A549 (cell line): ENCODE measurements at regions not wholly inside any gene's neighbourhood (a gene's known extent, or its start where the extent isn't known, plus 50 kb on each side); places are given as distances from the start of the nearest gene placed in this dataset.

Source experiments
- ATAC-seq, 2 experiments: fragments of 200-7000 bp in 1 of 2; fragments of >200 bp in 1 of 2; cut with Nextera tagmentation in 1 of 2; cut with Tn5 transposase in 1 of 2; 3 replicates each; pipeline versions ENCODE4 v1.8.0 to v1.9.1; 2018 to 2020; ENCODE audit warnings: mild to moderate bottlenecking in 1 of 2, moderate library complexity in 1 of 2
- CTCF ChIA-PET: fragments of 300-600 bp; sonication (Branson Sonifier 250); formaldehyde crosslinking; extraction: SDS; loops from one replicate; lab custom pipeline; 2021; ENCODE audit warnings: antibody characterized with exemption, inconsistent platforms; lab: Yijun Ruan, JAX
- POLR2A ChIA-PET: fragments of 350-600 bp; formaldehyde crosslinking; extraction: SDS; loops from one replicate; lab custom pipeline; 2021; ENCODE audit warnings: antibody characterized with exemption, inconsistent platforms; lab: Yijun Ruan, JAX
- DNase-seq, 2 experiments: peaks; one replicate each; pipeline versions ENCODE4 v3.0.0 to v3.0.0-alpha.2; 2011 to 2016; ENCODE audit warnings: low read depth in 1 of 2, low spot score in 1 of 2
- FAIRE-seq: peaks from 2 replicates; lab custom pipeline; 2011; peaks lifted over from hg19 to GRCh38; lab: Jason Lieb, UNC
- H3K27ac ChIP-seq, 2 experiments: fragments of >200 bp; sonication (Bioruptor Twin); formaldehyde crosslinking; 3 replicates each; pipeline ENCODE4 v1.5.1; 2016 to 2017
- H3K4me1 ChIP-seq: fragments of >200 bp; sonication (Bioruptor Twin); formaldehyde crosslinking; 3 replicates; pipeline ENCODE4 v1.6.1; 2016
- H3K4me2 ChIP-seq: fragments of >200 bp; sonication (Bioruptor Twin); formaldehyde crosslinking; 3 replicates; pipeline ENCODE4 v1.6.1; 2016
- H3K4me3 ChIP-seq: fragments of >200 bp; sonication (Bioruptor Twin); formaldehyde crosslinking; 3 replicates; pipeline ENCODE4 v1.5.1; 2016
- H3K9me3 ChIP-seq: fragments of >200 bp; sonication (Bioruptor Twin); formaldehyde crosslinking; 3 replicates; pipeline ENCODE4 v1.6.1; 2016
- CBX8 ChIP-seq: fragments of 200-600 bp; sonication (generic); IDR thresholded peaks from 2 replicates; pipeline ENCODE4 v1.6.1; 2016
- CEBPB ChIP-seq, 2 experiments: fragments of >200 bp in 1 of 2; sonication (Bioruptor Twin) in 1 of 2; formaldehyde crosslinking in 1 of 2; IDR thresholded peaks; 2 replicates each; pipeline ENCODE4 v1.6.1; 2012 to 2016
- CHD2 ChIP-seq: fragments of 150-350 bp; IDR thresholded peaks from 2 replicates; pipeline ENCODE4 v1.6.1; 2014; ENCODE audit warnings: low read length; ENCODE audit not compliant: partially characterized antibody
- ESRRA ChIP-seq: fragments of 150-350 bp; IDR thresholded peaks from 2 replicates; pipeline ENCODE4 v1.6.1; 2014; ENCODE audit warnings: mild to moderate bottlenecking, low read length, borderline replicate concordance
- FOSL2 ChIP-seq, 2 experiments: fragments of 450-650 bp in 1 of 2; fragments of >200 bp in 1 of 2; sonication (Bioruptor Twin) in 1 of 2; formaldehyde crosslinking; IDR thresholded peaks; 2 replicates each; pipeline versions ENCODE4 v1.5.0 to v1.6.1; 2016 to 2020; ENCODE audit warnings: mild to moderate bottlenecking in 1 of 2, moderate library complexity in 1 of 2
- FOXS1 ChIP-seq: fragments of 250-450 bp; sonication (Bioruptor Pico); IDR thresholded peaks from 2 replicates; pipeline ENCODE4 v1.5.0; 2020; ENCODE audit warnings: mild to moderate bottlenecking, moderate library complexity
- GATA3 ChIP-seq: IDR thresholded peaks from 2 replicates; pipeline ENCODE4 v1.6.1; 2012; ENCODE audit warnings: borderline replicate concordance
- HOXB13 ChIP-seq: fragments of 250-450 bp; sonication (Bioruptor Pico); IDR thresholded peaks from 2 replicates; pipeline ENCODE4 v1.5.0; 2020; ENCODE audit warnings: low read depth, mild to moderate bottlenecking, moderate library complexity
- JUN ChIP-seq, 2 experiments: fragments of >200 bp; sonication (Bioruptor Twin); formaldehyde crosslinking; IDR thresholded peaks; 2 replicates in 1 of 2; 3 replicates in 1 of 2; pipeline ENCODE4 v1.6.1; 2016 to 2017
- JUNB ChIP-seq: fragments of >200 bp; sonication (Bioruptor Twin); formaldehyde crosslinking; IDR thresholded peaks from 2 replicates; pipeline ENCODE4 v1.6.1; 2016
- KDM1A ChIP-seq: fragments of 200-600 bp; sonication (generic); IDR thresholded peaks from 2 replicates; pipeline ENCODE4 v1.6.1; 2016; ENCODE audit warnings: low read depth, mild to moderate bottlenecking
- MAFK ChIP-seq: fragments of 450-650 bp; IDR thresholded peaks from 2 replicates; pipeline ENCODE4 v1.6.1; 2014; ENCODE audit not compliant: partially characterized antibody
- MAX ChIP-seq: IDR thresholded peaks from 2 replicates; pipeline ENCODE4 v1.6.1; 2012
- MAZ ChIP-seq: fragments of 150-350 bp; IDR thresholded peaks from 2 replicates; pipeline ENCODE4 v1.6.1; 2014; ENCODE audit warnings: antibody characterized with exemption, low read depth, low read length, borderline replicate concordance
- MYC ChIP-seq: IDR thresholded peaks from 2 replicates; pipeline ENCODE4 v1.6.1; 2012; ENCODE audit warnings: mild to moderate bottlenecking, inconsistent platforms, low read length, improper control_type of control experiment, borderline replicate concordance
- NFE2L2 ChIP-seq: fragments of 150-350 bp; conservative IDR thresholded peaks from 2 replicates; pipeline ENCODE4 v1.6.1; 2014; ENCODE audit warnings: low read length
- NPAS2 ChIP-seq: fragments of 250-450 bp; sonication (Bioruptor Pico); IDR thresholded peaks from 2 replicates; pipeline ENCODE4 v1.8.0; 2022; ENCODE audit warnings: mild to moderate bottlenecking, moderate library complexity, borderline replicate concordance
- NR3C1 ChIP-seq: fragments of >200 bp; sonication (Bioruptor Twin); formaldehyde crosslinking; IDR thresholded peaks from 3 replicates; pipeline ENCODE4 v1.6.1; 2017
- POLR2AphosphoS2 ChIP-seq: conservative IDR thresholded peaks from 2 replicates; pipeline ENCODE4 v1.6.1; 2012; ENCODE audit warnings: low read length, improper control_type of control experiment, inconsistent platforms
- SMC3 ChIP-seq: fragments of >200 bp; sonication (Bioruptor Twin); formaldehyde crosslinking; IDR thresholded peaks from 3 replicates; pipeline ENCODE4 v1.6.1; 2018; ENCODE audit warnings: inconsistent platforms
- SREBF2 ChIP-seq: fragments of 450-650 bp; IDR thresholded peaks from 2 replicates; pipeline ENCODE4 v1.6.1; 2014; ENCODE audit warnings: mild to moderate bottlenecking, moderate library complexity
- TFCP2L1 ChIP-seq: fragments of 250-450 bp; sonication (Bioruptor Pico); IDR thresholded peaks from 2 replicates; pipeline ENCODE4 v1.5.0; 2021; ENCODE audit warnings: mild to moderate bottlenecking
- ZC3H11A ChIP-seq: fragments of 450-650 bp; IDR thresholded peaks from 2 replicates; pipeline ENCODE4 v1.6.1; 2014; ENCODE audit warnings: antibody characterized with exemption, mild to moderate bottlenecking
- ZFP36 ChIP-seq: fragments of 450-650 bp; IDR thresholded peaks from 2 replicates; pipeline ENCODE4 v1.6.1; 2014; ENCODE audit warnings: borderline replicate concordance; ENCODE audit not compliant: partially characterized antibody
- ZNF302 ChIP-seq: fragments of 250-450 bp; sonication (Bioruptor Pico); IDR thresholded peaks from 2 replicates; pipeline ENCODE4 v1.9.0; 2021; ENCODE audit warnings: inconsistent platforms, mild to moderate bottlenecking, moderate library complexity
- ZSCAN20 ChIP-seq: fragments of 250-450 bp; sonication (Bioruptor Pico); IDR thresholded peaks from 2 replicates; pipeline ENCODE4 v1.8.0; 2022; ENCODE audit warnings: mild to moderate bottlenecking, moderate library complexity
- WGBS: methylation state at CpG from one replicate; pipeline ENCODE4 v1.1.6; 2017; ENCODE audit errors: missing lambda C conversion rate; 5-methylcytosine and 5-hydroxymethylcytosine counted together
- TF ChIP-seq, protein P1 (sequence below): fragments of 200-600 bp; sonication (generic); IDR thresholded peaks from 2 replicates; pipeline ENCODE4 v1.6.1; 2016; ENCODE audit warnings: antibody characterized with exemption, mild to moderate bottlenecking, moderate library complexity
- TF ChIP-seq, protein P2 (sequence below): fragments of 150-350 bp; IDR thresholded peaks from 2 replicates; pipeline ENCODE4 v1.6.1; 2014; ENCODE audit warnings: low read depth, mild to moderate bottlenecking, low read length
- TF ChIP-seq, protein P3 (sequence below): IDR thresholded peaks from 2 replicates; pipeline ENCODE4 v1.6.1; 2012; ENCODE audit warnings: low read depth, borderline replicate concordance

- no peak for DNase-seq
- Histone ChIP-seq H3K4me2 (no peak overlapping the region), H3K4me3 (no peak overlapping the region), H3K27ac (no peak overlapping the region), H3K4me1 (no peaks in the 10 kb centered on the region), H3K9me3 (no peaks in the 10 kb centered on the region; the same call in 2 of the 3 replicates)
- POLR2A ChIA-PET, result no interaction called here
- WGBS, result 63% methylated on average over 6 of the region's 6 CpGs
- TF ChIP-seq ESRRA (no peak), CBX8 (no peak), NPAS2 (CRISPR knock-in tag) (no peak), HOXB13 (CRISPR knock-in tag) (no peak), SREBF2 (no peak), NFE2L2 (no peak), MAFK (no peak), FOSL2 (IDR thresholded peaks at IDR 0.05) (no peak), FOSL2 (CRISPR knock-in tag; IDR thresholded peaks at IDR 0.05) (no peak), ZC3H11A (no peak), CEBPB (IDR thresholded peaks at IDR 0.05) (no peak), ZFP36 (no peak), NR3C1 (no peak), KDM1A (no peak), TFCP2L1 (no peak), JUN (IDR thresholded peaks at IDR 0.05) (no peak)
- TF ChIP-seq, protein P1, sequence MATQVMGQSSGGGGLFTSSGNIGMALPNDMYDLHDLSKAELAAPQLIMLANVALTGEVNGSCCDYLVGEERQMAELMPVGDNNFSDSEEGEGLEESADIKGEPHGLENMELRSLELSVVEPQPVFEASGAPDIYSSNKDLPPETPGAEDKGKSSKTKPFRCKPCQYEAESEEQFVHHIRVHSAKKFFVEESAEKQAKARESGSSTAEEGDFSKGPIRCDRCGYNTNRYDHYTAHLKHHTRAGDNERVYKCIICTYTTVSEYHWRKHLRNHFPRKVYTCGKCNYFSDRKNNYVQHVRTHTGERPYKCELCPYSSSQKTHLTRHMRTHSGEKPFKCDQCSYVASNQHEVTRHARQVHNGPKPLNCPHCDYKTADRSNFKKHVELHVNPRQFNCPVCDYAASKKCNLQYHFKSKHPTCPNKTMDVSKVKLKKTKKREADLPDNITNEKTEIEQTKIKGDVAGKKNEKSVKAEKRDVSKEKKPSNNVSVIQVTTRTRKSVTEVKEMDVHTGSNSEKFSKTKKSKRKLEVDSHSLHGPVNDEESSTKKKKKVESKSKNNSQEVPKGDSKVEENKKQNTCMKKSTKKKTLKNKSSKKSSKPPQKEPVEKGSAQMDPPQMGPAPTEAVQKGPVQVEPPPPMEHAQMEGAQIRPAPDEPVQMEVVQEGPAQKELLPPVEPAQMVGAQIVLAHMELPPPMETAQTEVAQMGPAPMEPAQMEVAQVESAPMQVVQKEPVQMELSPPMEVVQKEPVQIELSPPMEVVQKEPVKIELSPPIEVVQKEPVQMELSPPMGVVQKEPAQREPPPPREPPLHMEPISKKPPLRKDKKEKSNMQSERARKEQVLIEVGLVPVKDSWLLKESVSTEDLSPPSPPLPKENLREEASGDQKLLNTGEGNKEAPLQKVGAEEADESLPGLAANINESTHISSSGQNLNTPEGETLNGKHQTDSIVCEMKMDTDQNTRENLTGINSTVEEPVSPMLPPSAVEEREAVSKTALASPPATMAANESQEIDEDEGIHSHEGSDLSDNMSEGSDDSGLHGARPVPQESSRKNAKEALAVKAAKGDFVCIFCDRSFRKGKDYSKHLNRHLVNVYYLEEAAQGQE, result no peak
- TF ChIP-seq, protein P2, sequence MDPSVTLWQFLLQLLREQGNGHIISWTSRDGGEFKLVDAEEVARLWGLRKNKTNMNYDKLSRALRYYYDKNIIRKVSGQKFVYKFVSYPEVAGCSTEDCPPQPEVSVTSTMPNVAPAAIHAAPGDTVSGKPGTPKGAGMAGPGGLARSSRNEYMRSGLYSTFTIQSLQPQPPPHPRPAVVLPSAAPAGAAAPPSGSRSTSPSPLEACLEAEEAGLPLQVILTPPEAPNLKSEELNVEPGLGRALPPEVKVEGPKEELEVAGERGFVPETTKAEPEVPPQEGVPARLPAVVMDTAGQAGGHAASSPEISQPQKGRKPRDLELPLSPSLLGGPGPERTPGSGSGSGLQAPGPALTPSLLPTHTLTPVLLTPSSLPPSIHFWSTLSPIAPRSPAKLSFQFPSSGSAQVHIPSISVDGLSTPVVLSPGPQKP, result no peak
- ATAC-seq, result no peak
- CTCF ChIA-PET, result no interaction called here
- FAIRE-seq, result no peak
These were observed 1035.0 kb downstream of the TBC1D22A start for GRCh38 chr22:47797342-47797945.

- no peak for FAIRE-seq
- Histone ChIP-seq H3K9me3 (no peaks in the 10 kb centered on the region; the same call in 2 of the 3 replicates), H3K4me2 (no peak overlapping the region), H3K4me1 (no peaks in the 10 kb centered on the region), H3K4me3 (no peak overlapping the region), H3K27ac (no peak overlapping the region)
- ChIA-PET CTCF (no interaction called here), POLR2A (no interaction called here)
- TF ChIP-seq ZNF302 (CRISPR knock-in tag) (no peak), SMC3 (no peak), JUNB (no peak), SREBF2 (no peak), MAZ (no peak), ZC3H11A (no peak), MAX (no peak), NFE2L2 (no peak), ZSCAN20 (CRISPR knock-in tag) (no peak), ZFP36 (no peak), MYC (no peak), GATA3 (no peak), POLR2AphosphoS2 (no peak), CHD2 (no peak), CBX8 (no peak), FOXS1 (CRISPR knock-in tag) (no peak)
- TF ChIP-seq, protein P3, sequence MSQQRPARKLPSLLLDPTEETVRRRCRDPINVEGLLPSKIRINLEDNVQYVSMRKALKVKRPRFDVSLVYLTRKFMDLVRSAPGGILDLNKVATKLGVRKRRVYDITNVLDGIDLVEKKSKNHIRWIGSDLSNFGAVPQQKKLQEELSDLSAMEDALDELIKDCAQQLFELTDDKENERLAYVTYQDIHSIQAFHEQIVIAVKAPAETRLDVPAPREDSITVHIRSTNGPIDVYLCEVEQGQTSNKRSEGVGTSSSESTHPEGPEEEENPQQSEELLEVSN, result no peak
- TF ChIP-seq, protein P2, result no peak
- ATAC-seq, result no peak
- no peak for DNase-seq
- WGBS, result 69% methylated on average over 9 of the region's 11 CpGs
These were observed 1033.9 kb downstream of the TBC1D22A start for GRCh38 chr22:47796128-47796908.
